ENCODE measurements at regions not wholly inside any gene's neighbourhood (a gene's known extent, or its start where the extent isn't known, plus 50 kb on each side); places are given as distances from the start of the nearest gene placed in this dataset.

- TF ChIP-seq SIN3A (IDR thresholded peaks at IDR 0.05; ENCODE audit: borderline replicate concordance, insufficient read depth, low read length) (no peak), REST (IDR thresholded peaks at IDR 0.05; ENCODE audit: insufficient read depth in 1 of 2, low read depth in 2 of 2, low read length in 2 of 2) (no peak), POLR2AphosphoS5 (IDR thresholded peaks at IDR 0.05; ENCODE audit: low read depth, low read length) (no peak)
Measured at GRCh38 chr15:26455828-26456227, 317.0 kb downstream of the GABRB3 start.
